Endothelial cell of hepatic sinusoid (primary cell): ENCODE measurements at regions not wholly inside any gene's neighbourhood (a gene's known extent, or its start where the extent isn't known, plus 50 kb on each side); places are given as distances from the start of the nearest gene placed in this dataset.

Source experiments
- in situ Hi-C: cut with HindIII; loops from 2 replicates; pipeline ENCODE4 v1.10.0; 2017; ENCODE audit warnings: low sequenced_read_pairs

DNA sequence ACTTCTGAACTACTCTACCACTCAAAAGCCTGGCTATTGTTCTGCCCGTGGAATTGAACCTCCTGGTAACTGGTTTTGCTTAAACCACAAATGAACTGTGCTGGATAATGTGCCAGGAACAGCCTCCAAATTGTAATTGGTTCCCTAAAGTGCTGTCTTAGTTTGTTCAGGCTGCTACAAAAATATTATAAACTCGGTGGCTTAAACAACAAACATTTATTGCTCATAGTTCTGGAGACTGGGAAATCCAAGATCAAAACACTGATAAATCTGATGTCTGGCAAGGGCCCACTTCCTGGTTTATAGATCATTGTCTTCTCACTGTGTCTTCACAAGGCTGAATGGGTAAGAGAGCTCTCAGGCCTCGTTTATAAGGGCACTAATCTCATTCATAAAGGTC, 149.2 kb upstream of the NCKAP5 start:
- in situ Hi-C loops: no loop called here

DNA sequence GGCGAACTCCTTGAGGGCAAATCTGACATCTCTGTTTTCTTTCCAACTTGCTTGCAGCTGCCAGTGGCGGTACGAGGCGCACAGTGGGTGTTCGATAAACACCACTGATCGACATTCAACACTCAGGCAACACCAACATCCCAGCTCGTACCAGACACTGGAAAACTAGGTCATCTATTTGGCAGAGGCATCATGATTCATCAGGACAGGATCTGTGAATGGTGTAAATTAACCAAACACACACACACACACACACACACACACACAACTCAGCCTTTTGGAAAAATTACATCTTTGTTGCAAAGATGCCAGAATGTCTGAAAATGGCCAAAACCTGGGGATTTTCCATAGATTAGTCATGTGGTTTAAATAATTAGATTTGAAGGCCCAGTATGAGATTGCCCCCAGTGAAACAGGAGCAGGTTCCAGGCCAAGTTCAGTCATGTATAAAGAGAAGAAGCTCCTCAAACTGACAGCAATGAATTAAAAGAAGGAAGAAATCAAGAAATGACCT, 150.5 kb upstream of the NCKAP5 start:
- in situ Hi-C loops: no loop called here

DNA sequence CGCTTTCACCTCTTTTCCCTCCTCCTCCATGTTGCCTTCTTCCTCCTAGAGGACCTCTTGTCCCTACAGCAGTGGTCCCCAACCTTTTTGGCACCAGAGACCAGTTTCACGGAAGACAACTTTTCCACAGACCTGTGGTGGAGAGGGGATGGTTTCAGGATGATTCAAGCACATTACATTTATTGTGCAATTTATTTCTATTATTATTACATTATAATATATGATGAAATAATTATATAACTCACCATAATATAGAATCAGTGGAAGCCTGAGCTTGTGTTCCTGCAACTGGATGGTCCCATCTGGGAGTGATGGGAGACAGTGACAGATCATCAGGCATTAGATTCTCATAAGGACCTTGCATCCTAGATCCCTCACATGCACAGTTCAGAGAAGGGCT, 152.2 kb upstream of the NCKAP5 start:
- in situ Hi-C loops: no loop called here

DNA sequence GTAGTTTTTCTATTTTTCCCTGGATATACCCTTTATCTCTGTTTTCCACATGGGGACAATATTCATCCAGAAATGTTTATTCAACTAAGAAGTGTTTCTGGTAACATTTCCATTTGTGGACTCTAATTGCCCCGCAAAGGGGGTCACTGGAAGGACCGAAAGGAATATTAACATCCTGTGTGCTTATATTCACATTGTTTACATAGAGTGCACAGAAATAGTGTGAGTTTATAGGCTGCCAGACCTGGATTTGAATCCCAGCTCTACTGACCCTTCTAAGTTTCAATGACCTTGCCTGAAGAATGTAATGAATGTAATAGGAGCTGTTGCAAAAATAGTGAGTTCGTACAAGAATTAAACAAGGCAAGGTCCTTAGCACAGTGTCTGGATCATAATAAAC, 152.9 kb upstream of the NCKAP5 start:
- in situ Hi-C loops: no loop called here

DNA sequence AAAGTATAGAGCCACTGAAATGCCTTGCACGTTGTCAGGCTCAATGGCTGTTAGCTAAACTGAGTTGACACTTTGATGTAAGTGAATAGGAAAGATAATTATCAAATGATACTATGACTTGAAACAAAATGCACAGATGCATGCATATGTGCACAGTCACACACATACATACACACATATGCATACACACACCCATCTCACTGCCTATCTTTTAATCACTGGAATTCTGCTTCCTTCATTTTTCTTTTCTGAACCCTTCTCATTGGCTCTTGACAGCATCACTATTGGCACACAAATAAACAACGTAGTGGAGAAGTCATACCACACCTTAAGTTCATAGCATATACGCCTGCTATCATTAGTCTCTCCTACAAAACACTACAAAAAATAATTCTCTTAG, 154.9 kb upstream of the NCKAP5 start:
- in situ Hi-C loops: no loop called here

DNA sequence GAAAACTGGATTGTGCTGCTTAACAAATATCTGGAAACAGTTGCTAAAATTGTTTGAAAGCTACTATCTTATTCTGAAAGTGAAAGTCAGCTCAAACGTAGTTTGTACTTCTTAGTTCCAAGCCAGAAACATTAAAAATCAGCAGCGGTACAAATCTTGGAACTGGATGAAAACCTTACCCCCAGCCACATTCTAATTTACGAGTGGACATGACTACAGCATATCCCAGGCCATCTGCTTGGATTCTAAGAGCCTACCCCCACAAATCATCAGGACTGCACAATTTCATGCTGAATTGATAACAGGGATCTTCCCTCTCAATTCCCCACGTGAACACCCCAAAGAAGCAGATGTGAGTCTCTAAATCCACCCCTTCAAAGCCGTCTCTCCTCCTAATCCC, 158.7 kb upstream of the NCKAP5 start:
- in situ Hi-C loops: no loop called here

DNA sequence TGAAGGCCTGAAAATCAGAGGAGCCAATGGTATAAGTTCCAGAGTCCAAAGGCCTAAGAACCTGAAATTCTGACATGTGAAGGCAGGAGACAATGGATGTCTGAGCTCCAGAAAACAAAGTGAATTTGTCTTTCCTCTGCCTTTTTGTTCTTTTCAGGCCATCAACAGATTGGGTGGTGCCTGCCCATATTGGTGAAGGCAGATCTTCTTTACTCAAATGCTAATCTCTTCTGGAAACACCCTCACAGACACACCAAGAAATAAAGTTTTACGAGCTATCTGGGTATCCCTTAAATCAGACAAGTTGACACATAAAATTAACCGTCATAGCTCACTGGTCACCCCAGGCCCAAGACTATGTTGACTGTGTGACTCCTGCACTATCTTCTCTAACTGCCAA, 163.8 kb upstream of the NCKAP5 start:
- in situ Hi-C loops: no loop called here

DNA sequence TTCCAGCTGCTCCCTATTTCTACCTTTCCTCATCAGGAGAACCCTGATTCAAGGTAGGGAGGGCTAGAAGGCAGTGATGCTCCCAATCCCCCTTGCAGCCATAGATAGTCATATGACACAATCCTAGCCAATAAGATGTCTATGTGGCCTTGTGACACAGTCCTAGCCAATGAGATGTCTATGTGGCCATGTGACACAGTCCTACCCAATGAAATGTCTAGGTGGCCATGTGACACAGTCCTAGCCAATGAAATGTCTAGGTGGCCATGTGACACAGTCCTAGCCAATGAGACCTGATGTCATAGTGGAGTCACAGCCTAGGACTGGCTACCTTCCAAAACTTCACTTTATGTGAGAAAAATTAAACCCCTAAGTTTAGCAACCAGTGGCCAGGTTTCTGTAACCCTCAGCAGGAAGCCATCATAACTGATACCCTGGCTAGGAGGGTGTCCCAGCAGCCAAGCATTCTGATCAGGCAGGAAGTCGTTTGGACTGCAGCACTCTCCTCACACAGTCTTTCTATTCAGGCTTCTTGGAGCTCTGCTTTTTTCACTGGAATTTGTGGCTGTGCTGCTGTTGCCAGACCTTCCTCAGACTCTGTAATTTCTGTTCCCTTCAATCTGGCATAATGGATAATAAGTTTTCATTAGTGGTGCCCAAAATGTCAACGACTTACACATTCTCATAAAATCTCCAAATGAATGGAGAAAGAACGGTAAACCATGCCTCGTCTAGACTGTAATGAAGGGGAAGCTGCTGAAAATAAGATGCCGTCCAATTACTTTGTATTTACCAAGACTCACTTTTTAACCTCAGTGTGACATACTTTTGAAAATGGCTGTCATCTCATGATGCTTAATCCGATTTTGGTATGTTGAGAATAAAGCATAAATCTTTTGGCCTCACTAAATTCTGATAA, 165.0 kb upstream of the NCKAP5 start:
- in situ Hi-C loops: no loop called here

DNA sequence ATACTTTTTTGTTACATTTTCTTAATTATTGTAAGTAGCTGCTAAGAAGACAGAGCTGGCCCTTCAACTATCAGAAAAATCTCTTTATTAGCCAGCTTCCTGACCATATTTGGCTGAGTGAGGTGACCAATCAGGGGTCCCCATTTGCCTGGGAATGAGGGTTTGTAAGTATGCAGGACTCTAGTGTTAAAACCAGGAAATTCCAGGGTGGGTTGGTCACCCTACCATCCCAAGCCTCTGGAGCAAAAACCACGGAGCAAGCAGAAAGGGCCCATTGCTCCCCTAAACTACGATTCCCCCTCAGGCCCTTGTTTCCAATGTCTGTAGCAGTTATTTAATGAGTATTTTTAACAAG, 165.6 kb upstream of the NCKAP5 start:
- in situ Hi-C loops: no loop called here

DNA sequence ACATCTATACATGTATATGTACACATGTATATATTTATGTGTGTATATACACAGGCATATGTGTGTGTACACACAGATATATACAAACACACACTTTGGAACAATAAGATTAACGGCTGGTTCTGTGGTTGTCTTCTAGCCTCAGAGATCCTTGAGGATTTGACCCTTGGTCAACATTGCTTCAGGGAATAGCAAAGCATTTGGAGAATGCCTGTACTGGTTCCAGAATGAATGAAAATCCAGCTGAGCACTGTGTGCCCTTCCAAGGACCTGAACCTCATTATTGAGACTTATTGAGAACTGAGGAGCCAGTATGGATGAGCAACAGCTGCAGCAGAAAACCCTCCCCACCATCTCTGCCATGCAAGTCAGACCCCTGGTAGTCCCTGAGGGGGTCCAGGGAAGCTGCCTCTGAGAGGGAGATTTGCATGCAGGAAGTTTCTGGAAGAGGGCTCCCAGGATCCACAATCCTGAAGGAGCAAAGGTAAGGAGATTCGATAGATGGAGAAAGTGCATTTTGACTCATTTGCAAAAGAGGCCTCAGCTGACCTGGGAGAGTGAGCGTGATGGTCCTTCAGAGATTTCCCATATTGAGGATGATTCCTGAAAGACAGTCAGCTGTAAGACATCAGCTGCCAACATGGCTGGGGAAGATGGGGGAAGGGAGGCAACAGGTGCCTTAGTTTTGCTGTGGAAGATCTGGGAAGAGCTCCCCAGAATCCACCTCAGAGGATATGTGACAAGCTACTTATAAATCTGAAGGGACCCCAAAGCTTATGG, 166.6 kb upstream of the NCKAP5 start:
- in situ Hi-C loops: no loop called here

DNA sequence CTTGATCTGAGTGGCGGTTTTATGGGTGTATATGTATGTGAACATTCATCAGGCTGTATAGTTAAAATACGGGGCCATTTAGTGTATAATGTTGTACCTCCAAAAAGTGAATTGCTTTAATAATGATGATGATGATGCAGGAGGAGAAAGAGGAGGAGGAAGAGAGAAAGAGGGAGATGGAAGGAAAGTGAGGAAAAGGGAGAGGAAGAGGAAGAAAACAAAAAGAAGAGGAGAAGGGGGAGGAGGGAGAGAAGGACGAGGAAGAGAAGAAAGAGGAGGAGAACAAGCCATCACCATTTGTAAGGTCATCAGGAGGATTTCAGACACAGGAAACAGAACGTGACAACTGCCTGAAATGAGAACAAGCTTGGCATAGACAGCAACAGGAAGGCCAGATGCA, 168.4 kb upstream of the NCKAP5 start:
- in situ Hi-C loops: no loop called here

DNA sequence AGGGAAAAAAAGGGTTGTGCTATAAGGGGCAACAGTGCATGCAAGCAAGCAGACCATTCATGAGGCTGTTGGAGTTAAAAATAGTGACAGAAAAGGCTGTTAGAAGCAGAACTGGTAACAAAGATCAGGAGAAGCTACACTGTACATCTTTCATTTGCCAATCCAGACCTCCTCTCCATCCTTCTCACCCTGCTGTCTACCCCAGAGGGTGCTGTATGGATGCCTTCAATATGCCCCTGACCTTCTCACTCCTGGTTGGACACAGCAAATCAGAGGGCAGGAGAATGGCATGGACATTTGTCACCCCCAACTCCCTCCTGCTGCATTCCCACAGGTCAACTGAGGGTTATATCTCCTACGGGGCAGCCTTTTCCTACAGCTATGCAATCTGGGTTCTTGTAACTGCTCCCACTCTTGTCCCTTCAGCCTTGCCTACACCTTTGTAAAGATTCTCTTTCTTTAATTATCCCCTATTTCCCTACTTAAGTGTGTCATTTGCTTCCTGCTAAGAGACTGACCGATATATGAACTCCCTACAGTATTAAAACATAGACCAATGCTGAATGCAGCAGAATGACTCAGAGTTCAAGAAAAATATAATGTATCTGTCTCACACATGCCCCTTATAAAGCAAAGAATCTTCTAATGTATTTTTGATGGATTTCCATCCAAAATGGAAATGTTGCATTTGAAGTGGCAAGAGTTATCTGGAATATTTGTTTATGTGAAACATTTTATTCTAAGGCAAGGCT, 169.2 kb upstream of the NCKAP5 start:
- in situ Hi-C loops: no loop called here

DNA sequence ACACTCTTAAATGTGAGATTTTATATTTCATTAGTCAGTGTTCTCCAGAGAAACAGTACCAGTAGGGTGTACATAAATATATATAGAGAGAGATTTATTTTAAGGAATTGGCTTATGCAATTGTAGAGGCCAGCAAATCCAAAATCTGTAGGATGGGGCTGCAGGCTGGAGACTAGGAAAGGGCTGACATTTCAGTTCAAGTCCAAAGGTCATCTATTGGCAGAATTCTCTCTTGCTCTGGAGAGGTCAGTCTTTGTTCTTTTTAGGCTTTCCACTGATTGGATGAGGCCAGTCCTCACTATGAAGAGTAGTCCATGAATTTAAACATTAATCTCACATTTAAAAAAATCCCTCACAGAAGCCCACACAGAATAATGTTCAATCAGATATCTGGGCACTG, 170.8 kb upstream of the NCKAP5 start:
- in situ Hi-C loops: no loop called here

DNA sequence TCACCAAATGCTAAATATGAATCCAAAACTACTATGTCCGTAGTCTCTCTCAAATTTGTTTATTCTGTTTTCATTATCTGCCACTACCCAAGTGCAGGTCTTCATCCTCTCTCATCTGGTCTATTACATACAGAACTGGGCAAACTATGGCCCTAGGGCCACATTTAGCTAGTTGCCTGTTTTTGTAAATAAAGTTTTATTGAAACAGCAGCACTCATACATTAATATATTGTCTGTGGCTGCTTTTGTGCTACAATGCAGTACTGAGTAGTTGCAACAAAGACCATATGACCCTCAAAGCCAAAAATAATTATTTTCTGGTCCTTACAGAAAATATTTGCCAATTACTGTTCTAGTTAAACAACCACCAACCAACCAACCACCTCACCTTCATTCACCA, 172.2 kb upstream of the NCKAP5 start:
- in situ Hi-C loops: no loop called here

DNA sequence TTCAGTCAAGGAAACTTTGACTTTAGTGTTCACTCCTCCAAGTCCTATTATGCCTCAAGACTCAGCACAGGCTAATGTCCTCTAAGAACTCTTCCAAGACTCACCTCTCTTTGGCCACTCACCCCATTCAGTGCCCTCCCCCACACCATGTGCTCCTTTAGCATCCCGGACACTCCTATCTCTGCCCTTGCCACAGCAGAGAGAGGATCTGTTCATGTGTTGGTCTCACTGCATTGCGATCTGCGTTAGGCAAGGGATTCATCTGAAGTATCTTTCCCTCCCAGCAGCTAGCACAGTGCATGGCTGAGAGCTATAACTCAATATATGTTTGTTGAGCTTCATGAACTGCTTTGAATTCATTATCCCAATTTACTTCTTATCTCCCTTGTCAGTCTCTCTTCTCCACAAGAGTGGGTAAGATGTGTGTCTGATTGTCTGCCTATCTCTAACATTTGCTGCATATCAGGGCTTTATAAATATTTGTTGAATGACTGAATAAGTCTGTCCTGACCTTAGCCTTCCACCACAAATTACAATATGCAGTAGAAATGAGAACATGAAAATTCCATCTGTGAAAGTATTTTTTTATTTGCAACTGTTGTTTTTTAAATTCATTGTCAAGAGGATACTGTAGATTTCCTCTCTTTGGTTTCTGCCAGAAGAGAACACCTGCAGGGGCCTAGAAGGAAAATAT, 179.9 kb upstream of the NCKAP5 start:
- in situ Hi-C loops: no loop called here

DNA sequence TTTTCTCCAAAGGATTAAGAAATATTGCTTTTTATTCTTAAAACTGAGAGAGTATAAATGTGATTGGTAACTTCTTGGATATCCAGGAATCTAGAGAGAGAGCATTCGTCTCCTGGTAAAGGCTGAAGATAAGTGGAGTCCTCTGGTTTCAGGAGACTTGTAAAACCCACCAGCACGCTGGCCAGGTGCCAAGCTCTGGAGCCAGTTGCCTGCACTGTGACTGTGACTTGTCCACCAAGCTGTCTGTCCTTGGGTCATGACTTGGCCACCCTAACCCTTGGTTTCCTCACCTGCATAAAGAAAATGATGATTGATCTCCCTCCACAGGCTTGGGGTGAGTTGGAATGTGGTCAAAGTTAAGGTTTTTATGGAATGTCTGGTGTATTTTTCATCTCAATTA, 185.4 kb upstream of the NCKAP5 start:
- in situ Hi-C loops: no loop called here

DNA sequence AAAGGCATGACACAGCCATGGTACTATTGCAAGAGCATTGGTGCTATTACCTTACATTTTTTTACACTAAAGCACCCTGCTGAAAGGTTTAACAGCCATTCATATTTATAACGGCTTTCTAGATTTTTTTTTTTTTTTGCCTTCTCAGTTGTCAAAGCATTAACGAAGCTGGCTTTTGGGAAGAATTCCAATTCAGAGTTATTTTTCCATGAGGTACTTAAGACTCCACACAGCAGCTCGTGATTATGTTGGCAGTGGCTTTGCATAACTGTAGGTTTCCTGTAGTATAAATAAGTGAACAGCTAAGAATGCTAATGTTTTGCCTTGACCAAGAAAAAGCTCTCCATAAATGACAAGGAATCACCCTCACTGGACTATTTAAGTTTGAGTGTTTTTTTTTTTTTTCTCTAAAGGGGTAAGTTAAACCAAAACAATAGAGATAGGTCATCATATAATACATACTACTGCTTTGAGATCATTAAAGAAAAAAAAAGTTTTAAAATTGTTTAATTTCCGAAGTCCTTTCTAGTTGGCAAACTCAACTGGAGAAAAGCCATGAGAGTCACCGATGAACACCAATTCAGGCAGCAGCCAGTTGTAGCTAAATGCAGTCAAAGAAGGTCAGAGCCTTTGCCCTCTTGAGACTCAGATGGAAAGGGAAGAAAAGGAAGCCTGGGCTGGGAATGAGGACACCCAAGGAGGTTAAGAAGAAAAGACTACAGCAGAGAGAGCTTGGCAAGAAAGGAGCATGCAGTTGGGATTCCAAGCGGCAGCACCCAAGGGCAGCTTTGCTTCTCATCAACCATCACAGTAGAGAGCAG, 187.4 kb upstream of the NCKAP5 start:
- in situ Hi-C loops: no loop called here

DNA sequence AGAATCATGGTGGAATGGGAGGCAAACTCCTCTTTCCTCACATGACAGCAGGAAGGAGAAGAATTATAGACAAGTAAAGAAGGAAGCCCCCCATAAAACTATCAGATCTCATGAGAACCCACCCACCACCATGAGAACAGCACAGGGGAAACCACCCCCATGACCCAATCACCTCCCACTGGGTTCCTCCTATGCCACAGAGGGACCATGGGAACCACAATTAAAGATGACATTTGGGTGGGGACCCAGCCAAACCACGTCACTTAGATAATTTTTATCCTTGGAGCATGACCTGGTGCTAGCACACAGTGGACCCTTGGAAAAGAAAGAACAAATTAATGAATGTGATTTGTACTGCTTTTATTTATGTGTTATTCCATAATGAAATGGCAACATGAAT, 188.6 kb upstream of the NCKAP5 start:
- in situ Hi-C loops: no loop called here

DNA sequence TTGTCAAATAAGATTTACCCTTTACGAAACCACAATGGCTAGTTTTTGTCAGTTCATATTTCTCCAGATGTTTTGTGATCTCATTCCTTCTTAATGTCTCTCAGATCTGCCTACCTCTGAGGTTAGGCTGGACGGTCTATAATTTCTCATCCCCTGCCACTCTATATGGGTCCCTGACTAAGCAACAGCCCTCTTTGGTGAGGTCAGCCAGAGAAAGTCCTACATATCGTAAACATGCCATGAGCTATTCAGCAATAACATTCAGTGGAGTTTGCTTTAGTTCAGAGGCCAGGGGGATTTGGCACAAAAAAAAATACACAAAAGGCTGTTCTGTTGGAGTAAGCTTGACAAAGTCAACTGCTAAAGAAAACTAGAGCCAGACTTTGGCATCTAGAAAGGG, 192.1 kb upstream of the NCKAP5 start:
- in situ Hi-C loops: no loop called here

DNA sequence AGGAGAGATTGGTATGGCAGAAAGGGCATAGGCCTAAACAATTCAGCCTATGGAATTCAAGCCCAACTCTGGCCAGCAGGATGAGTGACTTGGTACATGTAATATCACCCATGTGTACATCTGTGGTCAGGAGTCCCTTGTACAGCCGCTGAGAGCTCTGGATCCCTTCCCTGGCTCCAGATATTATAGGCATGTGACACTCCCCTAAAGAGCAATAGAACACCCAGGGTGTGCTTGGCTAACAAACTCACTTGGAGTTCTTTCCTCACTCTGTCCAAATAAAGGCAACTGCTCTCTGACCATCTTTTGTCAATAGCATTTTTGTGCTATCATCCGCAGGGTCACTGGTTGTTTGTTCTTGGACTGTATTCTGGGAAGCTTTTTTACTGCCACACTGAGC, 197.4 kb upstream of the NCKAP5 start:
- in situ Hi-C loops: no loop called here
